Endothelial cell of umbilical vein (primary cell): ENCODE measurements at regions not wholly inside any gene's neighbourhood (a gene's known extent, or its start where the extent isn't known, plus 50 kb on each side); places are given as distances from the start of the nearest gene placed in this dataset.

ENCODE experiments used
- EZH2 ChIP-seq: IDR thresholded peaks from 2 replicates; pipeline ENCODE4 v1.6.1; 2012; ENCODE audit warnings: borderline replicate concordance, low read depth, mild to moderate bottlenecking, moderate library complexity, low read length, inconsistent platforms; ENCODE audit not compliant: severe bottlenecking
- FOS ChIP-seq: IDR thresholded peaks from 2 replicates; pipeline ENCODE4 v1.6.1; 2011; ENCODE audit warnings: mild to moderate bottlenecking, low read length, moderate library complexity, borderline replicate concordance; ENCODE audit not compliant: insufficient read depth
- JUN ChIP-seq: IDR thresholded peaks from 2 replicates; pipeline ENCODE4 v1.6.1; 2011; ENCODE audit warnings: borderline replicate concordance, low read depth; ENCODE audit not compliant: insufficient read length, insufficient read depth
- MYC ChIP-seq: IDR thresholded peaks from one replicate; pipeline ENCODE4 v1.6.1; 2011; ENCODE audit warnings: mild to moderate bottlenecking, low read depth, low read length
- POLR2A ChIP-seq: IDR thresholded peaks from 2 replicates; pipeline ENCODE4 v1.6.1; 2012; ENCODE audit warnings: low read depth, mild to moderate bottlenecking, control low read depth, low read length
- POLR2AphosphoS5 ChIP-seq: IDR thresholded peaks from 2 replicates; pipeline ENCODE4 v1.6.1; 2012; ENCODE audit warnings: low read depth, mild to moderate bottlenecking, control low read depth, low read length, moderate library complexity; ENCODE audit not compliant: insufficient read depth
- TF ChIP-seq, protein P1 (sequence below), 2 donors: IDR thresholded peaks; 1 replicate in 1 of 2; 2 replicates in 1 of 2; pipeline ENCODE4 v1.5.1; 2011; ENCODE audit warnings: low read length in 2 of 2, mild to moderate bottlenecking in 2 of 2, moderate library complexity in 2 of 2, control low read depth in 1 of 2, inconsistent platforms in 1 of 2, low read depth in 1 of 2; ENCODE audit not compliant: insufficient read depth in 1 of 2; ENCODE audit errors: extremely low read depth in 1 of 2
- TF ChIP-seq, protein P2 (sequence below): IDR thresholded peaks from 2 replicates; pipeline ENCODE4 v1.6.1; 2011; ENCODE audit not compliant: insufficient read depth, insufficient read length

DNA sequence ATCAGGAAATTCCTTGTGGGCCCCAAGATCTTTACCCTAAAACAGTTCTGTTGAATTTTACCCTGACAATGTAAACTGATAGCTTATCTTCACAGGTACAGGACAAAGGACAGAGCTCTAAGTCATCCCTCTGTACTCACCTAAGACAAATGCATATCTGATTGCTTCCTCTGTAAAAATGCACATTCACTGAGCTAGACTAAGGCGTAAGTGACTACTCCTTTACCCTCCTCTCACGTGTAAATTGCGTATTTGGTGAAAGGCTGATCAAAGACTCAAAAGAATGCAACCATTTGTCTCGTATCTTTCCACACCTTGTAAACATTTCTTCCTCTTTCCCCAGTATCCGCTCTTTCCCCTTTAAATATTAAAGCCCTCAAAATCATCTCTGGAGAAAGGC, 80.6 kb upstream of the LRCH1 start:
- TF ChIP-seq, protein P1, sequence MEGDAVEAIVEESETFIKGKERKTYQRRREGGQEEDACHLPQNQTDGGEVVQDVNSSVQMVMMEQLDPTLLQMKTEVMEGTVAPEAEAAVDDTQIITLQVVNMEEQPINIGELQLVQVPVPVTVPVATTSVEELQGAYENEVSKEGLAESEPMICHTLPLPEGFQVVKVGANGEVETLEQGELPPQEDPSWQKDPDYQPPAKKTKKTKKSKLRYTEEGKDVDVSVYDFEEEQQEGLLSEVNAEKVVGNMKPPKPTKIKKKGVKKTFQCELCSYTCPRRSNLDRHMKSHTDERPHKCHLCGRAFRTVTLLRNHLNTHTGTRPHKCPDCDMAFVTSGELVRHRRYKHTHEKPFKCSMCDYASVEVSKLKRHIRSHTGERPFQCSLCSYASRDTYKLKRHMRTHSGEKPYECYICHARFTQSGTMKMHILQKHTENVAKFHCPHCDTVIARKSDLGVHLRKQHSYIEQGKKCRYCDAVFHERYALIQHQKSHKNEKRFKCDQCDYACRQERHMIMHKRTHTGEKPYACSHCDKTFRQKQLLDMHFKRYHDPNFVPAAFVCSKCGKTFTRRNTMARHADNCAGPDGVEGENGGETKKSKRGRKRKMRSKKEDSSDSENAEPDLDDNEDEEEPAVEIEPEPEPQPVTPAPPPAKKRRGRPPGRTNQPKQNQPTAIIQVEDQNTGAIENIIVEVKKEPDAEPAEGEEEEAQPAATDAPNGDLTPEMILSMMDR (IDR thresholded peaks at IDR 0.05; ENCODE audit: extremely low read depth in 1 of 2, insufficient read depth in 1 of 2, low read depth in 1 of 2, low read length in 2 of 2): no peak
- TF ChIP-seq POLR2A (no peak), EZH2 (no peak), POLR2AphosphoS5 (no peak), MYC (no peak), JUN (no peak), FOS (no peak)
- TF ChIP-seq, protein P2, sequence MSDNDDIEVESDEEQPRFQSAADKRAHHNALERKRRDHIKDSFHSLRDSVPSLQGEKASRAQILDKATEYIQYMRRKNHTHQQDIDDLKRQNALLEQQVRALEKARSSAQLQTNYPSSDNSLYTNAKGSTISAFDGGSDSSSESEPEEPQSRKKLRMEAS: no peak
